HepG2 (cell line): ENCODE measurements at regions not wholly inside any gene's neighbourhood (a gene's known extent, or its start where the extent isn't known, plus 50 kb on each side); places are given as distances from the start of the nearest gene placed in this dataset.

Experiments
- ATAC-seq: fragments of 200-7000 bp; cut with Tn5 transposase; 3 replicates; pipeline ENCODE4 v1.9.1; 2020; ENCODE audit warnings: mild to moderate bottlenecking, moderate library complexity
- BruUV-seq: library from RNA; stranded (reverse); fragments of 400-500 nt; replicated peaks from 2 replicates; lab custom pipeline; 2021; lab: Mats Ljungman, UMichigan
- CTCF ChIA-PET: fragments of 300-600 bp; formaldehyde crosslinking; extraction: SDS; loops from one replicate; lab custom pipeline; 2021; ENCODE audit warnings: low total read pairs, inconsistent platforms, low intra/inter-chr PET ratio; lab: Yijun Ruan, JAX
- POLR2A ChIA-PET: fragments of 350-600 bp; sonication (Branson Sonifier 250); formaldehyde crosslinking; loops from one replicate; lab custom pipeline; 2020; ENCODE audit warnings: antibody characterized with exemption, inconsistent platforms; lab: Yijun Ruan, JAX
- DNase-seq: peaks from one replicate; pipeline ENCODE4 v3.0.0-alpha.2; 2015; ENCODE audit warnings: low spot score
- FAIRE-seq: peaks from 3 replicates; lab custom pipeline; 2011; peaks lifted over from hg19 to GRCh38; lab: Jason Lieb, UNC
- H2AFZ ChIP-seq: one replicate; pipeline ENCODE4 v1.6.1; 2011; ENCODE audit warnings: low read length, inconsistent platforms
- H3K27ac ChIP-seq: fragments of 300-600 bp; 3 replicates; pipeline ENCODE4 v1.8.0; 2011; ENCODE audit warnings: mixed run types, mild to moderate bottlenecking, mixed read lengths, low read length, inconsistent platforms; ENCODE audit not compliant: insufficient read depth; ENCODE audit errors: extremely low read length
- H3K27me3 ChIP-seq, 2 experiments: fragments of 200-600 bp in 1 of 2; 2 replicates in 1 of 2; 3 replicates in 1 of 2; pipeline versions ENCODE4 v1.6.0 to v1.8.0; 2011; ENCODE audit warnings: low read length in 2 of 2, mild to moderate bottlenecking in 2 of 2, moderate library complexity in 2 of 2, inconsistent platforms in 1 of 2; ENCODE audit not compliant: insufficient read depth in 2 of 2, control insufficient read depth in 1 of 2
- H3K36me3 ChIP-seq, 2 experiments: fragments of 200-600 bp in 1 of 2; replicated peaks in 1 of 2; 2 replicates in 1 of 2; 3 replicates in 1 of 2; pipeline versions ENCODE4 v1.5.1 to v1.8.0; 2011; ENCODE audit warnings: low read length in 2 of 2, inconsistent platforms in 1 of 2; ENCODE audit not compliant: insufficient read depth in 2 of 2, control insufficient read depth in 1 of 2
- H3K4me1 ChIP-seq: 2 replicates; pipeline ENCODE4 v1.5.1; 2012; ENCODE audit warnings: low read length, inconsistent platforms; ENCODE audit not compliant: insufficient read depth
- H3K4me2 ChIP-seq: 2 replicates; pipeline ENCODE4 v1.6.0; 2011; ENCODE audit warnings: low read depth, low read length, inconsistent platforms
- H3K4me3 ChIP-seq, 3 experiments: fragments of 200-600 bp in 1 of 3; sonication (generic), shearing (Covaris generic) in 1 of 3; replicated peaks in 1 of 3; 2 replicates each; pipeline ENCODE4 v1.5.1; 2011 to 2016; ENCODE audit warnings: low read length in 3 of 3, inconsistent platforms in 2 of 3, low read depth in 2 of 3, mild to moderate bottlenecking in 2 of 3, control low read depth in 1 of 3, mixed read lengths in 1 of 3; ENCODE audit not compliant: insufficient read depth in 1 of 3
- H3K79me2 ChIP-seq: one replicate; pipeline ENCODE4 v1.6.1; 2011; ENCODE audit warnings: low read length, inconsistent platforms; ENCODE audit not compliant: insufficient read depth
- H3K9ac ChIP-seq: 2 replicates; pipeline ENCODE4 v1.6.0; 2011; ENCODE audit warnings: mild to moderate bottlenecking, low read depth, low read length, inconsistent platforms; ENCODE audit not compliant: insufficient read depth
- H3K9me3 ChIP-seq: 2 replicates; pipeline ENCODE4 v1.5.1; 2012; ENCODE audit warnings: mild to moderate bottlenecking, low read length
- H4K20me1 ChIP-seq: 2 replicates; pipeline ENCODE4 v1.6.0; 2011; ENCODE audit warnings: inconsistent platforms, mild to moderate bottlenecking, low read length, moderate library complexity; ENCODE audit not compliant: insufficient read depth
- NR2F1 ChIP-seq, 2 experiments: fragments of 450-650 bp in 1 of 2; formaldehyde crosslinking in 1 of 2; IDR thresholded peaks; 2 replicates each; pipeline versions ENCODE4 v1.5.0 to v1.6.1; 2016 to 2020; ENCODE audit warnings: mild to moderate bottlenecking in 1 of 2, missing compliant biosample characterization in 1 of 2, missing genetic modification reagents in 1 of 2, moderate library complexity in 1 of 2
- NR3C1 ChIP-seq: sonication (generic); formaldehyde crosslinking; IDR thresholded peaks from 2 replicates; pipeline ENCODE4 v1.4.0; 2020; ENCODE audit warnings: missing genetic modification reagents
- TCF7L2 ChIP-seq: IDR thresholded peaks from 2 replicates; pipeline ENCODE4 v1.6.1; 2011; ENCODE audit warnings: mild to moderate bottlenecking, low read depth, low read length, moderate library complexity
- ZNF333 ChIP-seq: sonication (generic); formaldehyde crosslinking; IDR thresholded peaks from 2 replicates; pipeline ENCODE4 v1.4.0; 2020; ENCODE audit warnings: mild to moderate bottlenecking, missing genetic modification reagents, borderline replicate concordance
- ZNF430 ChIP-seq: sonication (generic); formaldehyde crosslinking; IDR thresholded peaks from 2 replicates; pipeline ENCODE4 v1.9.0; 2021; ENCODE audit warnings: mild to moderate bottlenecking, missing genetic modification reagents
- ZNF891 ChIP-seq: sonication (generic); formaldehyde crosslinking; IDR thresholded peaks from 2 replicates; pipeline ENCODE4 v1.5.0; 2020; ENCODE audit warnings: mild to moderate bottlenecking, missing genetic modification reagents
- WGBS: methylation state at CpG from one replicate; pipeline ENCODE4 v1.1.6; 2017; ENCODE audit warnings: low lambda C conversion rate; 5-methylcytosine and 5-hydroxymethylcytosine counted together
- in situ Hi-C: cut with HindIII; loops from 2 replicates; pipeline ENCODE4 v1.10.0; 2017; ENCODE audit warnings: low pct_unique_long_range_greater_than_20kb; ENCODE audit not compliant: extremely low pct_ligation_motif_present
- intact Hi-C: fragments of 100-400 bp; cut with micrococcal nuclease; formaldehyde crosslinking; loops from one replicate; pipeline ENCODE4 v1.10.0; 2022; ENCODE audit not compliant: unreplicated experiment
- TF ChIP-seq, protein P1 (sequence below): IDR thresholded peaks from 2 replicates; pipeline ENCODE4 v1.6.1; 2016; ENCODE audit warnings: low read depth, borderline replicate concordance
- TF ChIP-seq, protein P2 (sequence below): sonication (generic); formaldehyde crosslinking; IDR thresholded peaks from 2 replicates; pipeline ENCODE4 v1.4.0; 2020; ENCODE audit warnings: missing genetic modification reagents

DNA sequence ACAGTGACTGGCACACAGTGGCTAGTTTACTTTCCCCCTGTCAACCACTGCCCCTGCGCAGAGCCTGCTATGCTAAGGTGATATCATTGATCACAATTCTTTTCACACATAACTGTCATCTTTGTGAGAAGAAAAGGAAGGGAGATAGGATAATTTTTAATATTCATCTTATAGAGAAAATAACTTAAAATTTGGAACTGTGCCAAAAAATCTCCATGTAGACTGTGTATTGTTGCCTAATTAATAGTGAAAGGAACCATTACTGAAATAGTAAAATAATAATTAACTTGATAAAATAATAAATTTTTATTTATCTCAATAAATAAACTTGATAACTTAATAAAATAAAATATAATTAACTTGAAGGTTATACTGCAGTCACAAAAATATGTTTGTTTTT, 1069.4 kb downstream of the C4orf33 start:
- H4K20me1 ChIP-seq = no peaks in the 10 kb centered on the region
- no peaks in the 10 kb centered on the region for H3K4me1 ChIP-seq
- ATAC-seq = no peak
- FAIRE-seq = no peak
- POLR2A ChIA-PET = no interaction called here
- no peak overlapping the region for H3K27ac ChIP-seq
- no peak overlapping the region for H3K4me2 ChIP-seq
- no peak for DNase-seq
- H3K79me2 ChIP-seq = no peaks in the 10 kb centered on the region
- no TSS peak for BruUV-seq
- no peak overlapping the region for H3K9ac ChIP-seq
- H3K27me3 ChIP-seq = no peaks in the 10 kb centered on the region
- in situ Hi-C loops (no loop called here), intact Hi-C loops (no loop called here)
- WGBS = 5% methylated on average over 1 of the region's 1 CpG
- H3K4me3 ChIP-seq = no peak overlapping the region
- TF ChIP-seq TCF7L2 (no peak), NR3C1 (CRISPR knock-in tag) (no peak), NR2F1 (CRISPR knock-in tag; IDR thresholded peaks at IDR 0.05) (no peak), ZNF430 (CRISPR knock-in tag) (no peak), ZNF891 (CRISPR knock-in tag) (no peak), ZNF333 (CRISPR knock-in tag) (no peak)
- TF ChIP-seq, protein P1, sequence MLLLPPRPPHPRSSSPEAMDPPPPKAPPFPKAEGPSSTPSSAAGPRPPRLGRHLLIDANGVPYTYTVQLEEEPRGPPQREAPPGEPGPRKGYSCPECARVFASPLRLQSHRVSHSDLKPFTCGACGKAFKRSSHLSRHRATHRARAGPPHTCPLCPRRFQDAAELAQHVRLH = no peak
- TF ChIP-seq, protein P2, sequence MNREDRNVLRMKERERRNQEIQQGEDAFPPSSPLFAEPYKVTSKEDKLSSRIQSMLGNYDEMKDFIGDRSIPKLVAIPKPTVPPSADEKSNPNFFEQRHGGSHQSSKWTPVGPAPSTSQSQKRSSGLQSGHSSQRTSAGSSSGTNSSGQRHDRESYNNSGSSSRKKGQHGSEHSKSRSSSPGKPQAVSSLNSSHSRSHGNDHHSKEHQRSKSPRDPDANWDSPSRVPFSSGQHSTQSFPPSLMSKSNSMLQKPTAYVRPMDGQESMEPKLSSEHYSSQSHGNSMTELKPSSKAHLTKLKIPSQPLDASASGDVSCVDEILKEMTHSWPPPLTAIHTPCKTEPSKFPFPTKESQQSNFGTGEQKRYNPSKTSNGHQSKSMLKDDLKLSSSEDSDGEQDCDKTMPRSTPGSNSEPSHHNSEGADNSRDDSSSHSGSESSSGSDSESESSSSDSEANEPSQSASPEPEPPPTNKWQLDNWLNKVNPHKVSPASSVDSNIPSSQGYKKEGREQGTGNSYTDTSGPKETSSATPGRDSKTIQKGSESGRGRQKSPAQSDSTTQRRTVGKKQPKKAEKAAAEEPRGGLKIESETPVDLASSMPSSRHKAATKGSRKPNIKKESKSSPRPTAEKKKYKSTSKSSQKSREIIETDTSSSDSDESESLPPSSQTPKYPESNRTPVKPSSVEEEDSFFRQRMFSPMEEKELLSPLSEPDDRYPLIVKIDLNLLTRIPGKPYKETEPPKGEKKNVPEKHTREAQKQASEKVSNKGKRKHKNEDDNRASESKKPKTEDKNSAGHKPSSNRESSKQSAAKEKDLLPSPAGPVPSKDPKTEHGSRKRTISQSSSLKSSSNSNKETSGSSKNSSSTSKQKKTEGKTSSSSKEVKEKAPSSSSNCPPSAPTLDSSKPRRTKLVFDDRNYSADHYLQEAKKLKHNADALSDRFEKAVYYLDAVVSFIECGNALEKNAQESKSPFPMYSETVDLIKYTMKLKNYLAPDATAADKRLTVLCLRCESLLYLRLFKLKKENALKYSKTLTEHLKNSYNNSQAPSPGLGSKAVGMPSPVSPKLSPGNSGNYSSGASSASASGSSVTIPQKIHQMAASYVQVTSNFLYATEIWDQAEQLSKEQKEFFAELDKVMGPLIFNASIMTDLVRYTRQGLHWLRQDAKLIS = no peak
- CTCF ChIA-PET = no interaction called here
- H3K36me3 ChIP-seq = no peaks in the 10 kb centered on the region
- H2AFZ ChIP-seq = no peak overlapping the region
- no peaks in the 10 kb centered on the region for H3K9me3 ChIP-seq
